DND-41 (cell line): ENCODE measurements at regions not wholly inside any gene's neighbourhood (a gene's known extent, or its start where the extent isn't known, plus 50 kb on each side); places are given as distances from the start of the nearest gene placed in this dataset.

ENCODE experiments used
- ATAC-seq: fragments of 200-7000 bp; cut with Tn5 transposase; 3 replicates; pipeline ENCODE4 v1.9.1; 2021; ENCODE audit warnings: low read depth; ENCODE audit not compliant: insufficient read depth
- DNase-seq: peaks from one replicate; pipeline ENCODE4 v3.0.0-alpha.2; 2020
- H2AFZ ChIP-seq: 2 replicates; pipeline ENCODE4 v1.6.0; 2012; ENCODE audit warnings: low read depth, low read length
- H3K27ac ChIP-seq: 2 replicates; pipeline ENCODE4 v1.5.1; 2012; ENCODE audit warnings: low read length, inconsistent platforms
- H3K27me3 ChIP-seq: fragments of 200-600 bp; sonication (generic); 2 replicates; pipeline ENCODE4 v1.6.0; 2012; ENCODE audit warnings: low read length, mild to moderate bottlenecking, inconsistent platforms; ENCODE audit not compliant: insufficient read depth, poor library complexity
- H3K36me3 ChIP-seq: 2 replicates; pipeline ENCODE4 v1.5.1; 2012; ENCODE audit warnings: low read length, inconsistent platforms; ENCODE audit not compliant: insufficient read depth
- H3K4me1 ChIP-seq: 2 replicates; pipeline ENCODE4 v1.5.1; 2012; ENCODE audit warnings: mild to moderate bottlenecking, low read length; ENCODE audit not compliant: insufficient read depth
- H3K4me2 ChIP-seq: 2 replicates; pipeline ENCODE4 v1.6.0; 2012; ENCODE audit warnings: mild to moderate bottlenecking, moderate library complexity, low read length, inconsistent platforms; ENCODE audit not compliant: insufficient read depth
- H3K4me3 ChIP-seq, 2 experiments: fragments of 200-600 bp in 1 of 2; shearing (Covaris generic) in 1 of 2; 2 replicates each; pipeline ENCODE4 v1.5.1; 2012 to 2016; ENCODE audit warnings: inconsistent platforms in 2 of 2, low read length in 2 of 2, mild to moderate bottlenecking in 2 of 2, low read depth in 1 of 2, moderate library complexity in 1 of 2
- H3K79me2 ChIP-seq: 2 replicates; pipeline ENCODE4 v1.6.0; 2012; ENCODE audit warnings: low read length, inconsistent platforms; ENCODE audit not compliant: insufficient read depth
- H3K9ac ChIP-seq: 2 replicates; pipeline ENCODE4 v1.6.0; 2012; ENCODE audit warnings: low read depth, mild to moderate bottlenecking, inconsistent platforms, low read length, moderate library complexity
- H3K9me3 ChIP-seq: 2 replicates; pipeline ENCODE4 v1.5.1; 2012; ENCODE audit warnings: low read length, moderate library complexity, mild to moderate bottlenecking, inconsistent platforms; ENCODE audit not compliant: insufficient read depth, severe bottlenecking
- H4K20me1 ChIP-seq: 2 replicates; pipeline ENCODE4 v1.6.0; 2012; ENCODE audit warnings: low read length; ENCODE audit not compliant: insufficient read depth
- EZH2 ChIP-seq: IDR thresholded peaks from 3 replicates; pipeline ENCODE4 v1.6.1; 2012; ENCODE audit warnings: borderline replicate concordance, low read depth, mild to moderate bottlenecking, moderate library complexity, low read length, inconsistent platforms; ENCODE audit not compliant: severe bottlenecking
- TF ChIP-seq, protein P1 (sequence below): IDR thresholded peaks from 2 replicates; pipeline ENCODE4 v1.5.1; 2012; ENCODE audit warnings: borderline replicate concordance, low read length, moderate library complexity, mild to moderate bottlenecking; ENCODE audit not compliant: poor library complexity, severe bottlenecking; ENCODE audit errors: extremely low read depth

DNA sequence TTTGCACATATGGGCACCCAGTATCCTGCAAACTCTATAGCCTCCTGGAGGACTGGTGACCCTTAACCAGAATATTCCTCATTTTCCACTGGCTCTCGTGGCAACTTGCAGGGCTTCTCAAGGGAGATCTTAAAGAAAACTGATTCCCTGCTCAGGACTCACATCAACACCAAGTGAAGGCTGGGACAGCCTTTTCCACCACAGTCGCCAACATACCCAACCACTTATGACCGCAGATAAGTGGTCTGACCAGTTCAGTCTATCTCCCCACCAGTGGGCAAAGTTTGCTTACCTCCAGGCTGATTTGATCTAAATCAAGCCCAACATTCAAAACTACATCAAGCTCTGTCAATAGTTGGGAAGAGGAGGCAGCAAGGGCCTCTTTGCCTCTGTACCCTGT, 289.3 kb upstream of the GATB start:
- DNase-seq: no peak
- no peaks in the 10 kb centered on the region for H3K79me2 ChIP-seq
- no peak for TF ChIP-seq EZH2
- TF ChIP-seq, protein P1, sequence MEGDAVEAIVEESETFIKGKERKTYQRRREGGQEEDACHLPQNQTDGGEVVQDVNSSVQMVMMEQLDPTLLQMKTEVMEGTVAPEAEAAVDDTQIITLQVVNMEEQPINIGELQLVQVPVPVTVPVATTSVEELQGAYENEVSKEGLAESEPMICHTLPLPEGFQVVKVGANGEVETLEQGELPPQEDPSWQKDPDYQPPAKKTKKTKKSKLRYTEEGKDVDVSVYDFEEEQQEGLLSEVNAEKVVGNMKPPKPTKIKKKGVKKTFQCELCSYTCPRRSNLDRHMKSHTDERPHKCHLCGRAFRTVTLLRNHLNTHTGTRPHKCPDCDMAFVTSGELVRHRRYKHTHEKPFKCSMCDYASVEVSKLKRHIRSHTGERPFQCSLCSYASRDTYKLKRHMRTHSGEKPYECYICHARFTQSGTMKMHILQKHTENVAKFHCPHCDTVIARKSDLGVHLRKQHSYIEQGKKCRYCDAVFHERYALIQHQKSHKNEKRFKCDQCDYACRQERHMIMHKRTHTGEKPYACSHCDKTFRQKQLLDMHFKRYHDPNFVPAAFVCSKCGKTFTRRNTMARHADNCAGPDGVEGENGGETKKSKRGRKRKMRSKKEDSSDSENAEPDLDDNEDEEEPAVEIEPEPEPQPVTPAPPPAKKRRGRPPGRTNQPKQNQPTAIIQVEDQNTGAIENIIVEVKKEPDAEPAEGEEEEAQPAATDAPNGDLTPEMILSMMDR: no peak
- H3K4me3 ChIP-seq: no peak overlapping the region
- H3K36me3 ChIP-seq: no peaks in the 10 kb centered on the region
- H3K27ac ChIP-seq: no peak overlapping the region
- no peaks in the 10 kb centered on the region for H4K20me1 ChIP-seq
- H3K9me3 ChIP-seq: no peaks in the 10 kb centered on the region
- ATAC-seq: no peak
- no peak overlapping the region for H2AFZ ChIP-seq
- H3K9ac ChIP-seq: no peak overlapping the region
- H3K27me3 ChIP-seq: no peaks in the 10 kb centered on the region
- peaks cover 37% of the 10 kb centered on the region for H3K4me1 ChIP-seq
- no peak overlapping the region for H3K4me2 ChIP-seq

GRCh38 chr4:152047451-152047850, 286.6 kb upstream of the GATB start:
- Histone ChIP-seq H3K27me3 (no peaks in the 10 kb centered on the region), H3K9ac (no peak overlapping the region), H3K4me3 (no peak overlapping the region), H3K9me3 (no peaks in the 10 kb centered on the region), H3K4me1 (peaks cover 18% of the 10 kb centered on the region), H4K20me1 (no peaks in the 10 kb centered on the region), H3K36me3 (no peaks in the 10 kb centered on the region), H3K4me2 (no peak overlapping the region), H2AFZ (no peak overlapping the region), H3K27ac (no peak overlapping the region), H3K79me2 (no peaks in the 10 kb centered on the region)
- no peak for TF ChIP-seq EZH2
- TF ChIP-seq, protein P1: no peak
- no peak for DNase-seq
- no peak for ATAC-seq

GRCh38 chr4:152045807-152046571, 285.2 kb upstream of the GATB start:
- H3K27me3 ChIP-seq: no peaks in the 10 kb centered on the region
- H3K4me3 ChIP-seq: no peak overlapping the region
- no peaks in the 10 kb centered on the region for H3K79me2 ChIP-seq
- 0 out of 2 replicates have a peak, but pooled peaks cover 4% of the 10 kb centered on the region for H3K4me1 ChIP-seq
- no peaks in the 10 kb centered on the region for H3K36me3 ChIP-seq
- H3K4me2 ChIP-seq: no peak overlapping the region
- no peak for DNase-seq
- no peak for ATAC-seq
- TF ChIP-seq, protein P1: peak; percentile 35
- TF ChIP-seq EZH2: no peak
- H3K9me3 ChIP-seq: no peaks in the 10 kb centered on the region
- no peak overlapping the region for H3K27ac ChIP-seq
- H4K20me1 ChIP-seq: no peaks in the 10 kb centered on the region
- no peak overlapping the region for H2AFZ ChIP-seq
- no peak overlapping the region for H3K9ac ChIP-seq

DNA sequence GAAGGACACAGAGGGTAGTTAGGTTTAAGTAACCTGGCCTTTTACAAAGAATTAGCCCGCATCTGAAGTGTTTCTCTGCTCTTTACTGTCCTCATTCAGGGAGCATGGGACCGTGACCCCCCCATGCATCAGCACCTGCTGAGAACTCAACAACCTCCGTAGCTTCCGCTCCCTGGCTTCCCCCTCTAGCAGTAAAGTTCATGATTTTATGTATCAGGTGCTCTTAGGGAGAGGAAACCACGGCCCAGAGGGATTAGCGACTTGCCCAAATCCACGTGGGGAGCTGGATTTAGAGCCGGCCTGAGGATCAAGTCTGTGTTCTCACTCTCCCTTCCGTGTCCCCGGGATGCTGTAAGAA, 284.6 kb upstream of the GATB start:
- TF ChIP-seq EZH2: no peak
- TF ChIP-seq, protein P1: no peak
- H2AFZ ChIP-seq: no peak overlapping the region
- H3K4me2 ChIP-seq: no peak overlapping the region
- no peaks in the 10 kb centered on the region for H3K27me3 ChIP-seq
- H4K20me1 ChIP-seq: no peaks in the 10 kb centered on the region
- ATAC-seq: no peak
- H3K79me2 ChIP-seq: no peaks in the 10 kb centered on the region
- no peak overlapping the region for H3K9ac ChIP-seq
- no peak for DNase-seq
- no peak overlapping the region for H3K27ac ChIP-seq
- H3K4me3 ChIP-seq: no peak overlapping the region
- no peaks in the 10 kb centered on the region for H3K9me3 ChIP-seq
- H3K36me3 ChIP-seq: no peaks in the 10 kb centered on the region
- no peaks in the 10 kb centered on the region for H3K4me1 ChIP-seq
